Activated gamma-delta T cell (primary cell): ENCODE measurements at regions not wholly inside any gene's neighbourhood (a gene's known extent, or its start where the extent isn't known, plus 50 kb on each side); places are given as distances from the start of the nearest gene placed in this dataset.

Experiments used
- DNase-seq: peaks from one replicate; lab custom pipeline; 2025; lab: John Stamatoyannopoulos, UW

DNA sequence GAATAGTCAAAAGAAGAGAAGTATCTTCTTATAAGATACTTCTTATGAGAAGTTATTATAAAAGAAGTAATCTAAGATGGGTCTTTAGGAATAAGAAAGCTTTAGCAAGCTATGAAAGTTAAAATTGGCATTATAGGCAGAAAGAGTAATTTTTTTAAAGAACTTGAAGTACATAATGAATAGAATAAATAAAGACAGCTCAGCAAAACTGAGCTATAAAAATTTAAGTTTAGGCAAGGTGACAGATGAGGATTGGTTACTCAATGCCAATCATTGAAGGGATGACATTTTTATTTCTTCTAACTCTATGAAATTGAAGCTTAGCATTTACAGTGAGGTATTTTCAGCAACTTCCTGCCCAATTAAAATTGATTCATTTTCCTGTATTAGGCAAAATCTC lies 966.8 kb downstream of the BRINP3 start:
- no peak for DNase-seq

DNA sequence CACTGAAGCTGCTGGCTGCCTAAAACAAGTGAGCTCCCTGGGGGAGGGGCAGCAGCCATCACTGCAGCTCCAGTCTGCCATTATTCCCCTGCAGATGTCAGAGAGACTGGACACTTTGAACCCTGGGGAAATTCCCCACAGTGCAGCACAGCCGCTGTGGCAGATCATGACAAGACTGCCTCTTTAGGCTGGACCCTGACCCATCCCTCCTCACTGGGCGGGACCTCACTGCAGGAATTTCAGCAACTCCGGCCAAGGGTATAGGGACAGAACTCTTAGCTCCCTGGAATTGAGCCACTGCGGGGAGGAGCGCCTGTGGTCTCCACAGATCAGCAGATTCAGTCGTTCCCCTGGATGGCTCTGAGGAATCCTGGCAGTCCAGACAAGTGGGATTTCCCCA lies 964.6 kb downstream of the BRINP3 start:
- DNase-seq: no peak

- no peak for DNase-seq
Observed at GRCh38 chr1:189522441-189522840, 955.2 kb downstream of the BRINP3 start.

DNA sequence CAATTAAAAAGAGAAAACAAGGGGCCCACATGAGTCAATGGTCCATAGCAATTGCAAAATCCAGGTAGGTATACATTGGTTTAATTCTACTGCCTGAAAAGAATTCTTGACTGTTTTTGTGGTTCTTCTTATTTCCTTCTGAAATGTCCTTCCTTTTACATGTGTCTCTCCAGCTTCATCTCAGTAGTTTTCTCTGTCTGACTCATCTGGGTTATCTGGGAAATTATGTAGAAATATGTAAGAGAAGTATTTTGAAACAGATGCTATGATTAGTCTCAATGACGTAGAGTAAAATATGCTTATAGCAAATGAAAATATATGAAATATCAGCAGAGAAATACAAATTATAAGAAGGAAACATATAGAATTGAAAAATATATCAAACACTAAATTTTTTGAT lies 953.2 kb downstream of the BRINP3 start:
- DNase-seq: no peak

- DNase-seq: no peak
Observed at GRCh38 chr1:189530162-189530561, 947.5 kb downstream of the BRINP3 start.

- DNase-seq: no peak
Observed at GRCh38 chr1:189538271-189538670, 939.4 kb downstream of the BRINP3 start.

GRCh38 chr1:189550498-189550897 lies 927.2 kb downstream of the BRINP3 start:
- no peak for DNase-seq

GRCh38 chr1:189563784-189564183 lies 913.9 kb downstream of the BRINP3 start:
- no peak for DNase-seq

DNA sequence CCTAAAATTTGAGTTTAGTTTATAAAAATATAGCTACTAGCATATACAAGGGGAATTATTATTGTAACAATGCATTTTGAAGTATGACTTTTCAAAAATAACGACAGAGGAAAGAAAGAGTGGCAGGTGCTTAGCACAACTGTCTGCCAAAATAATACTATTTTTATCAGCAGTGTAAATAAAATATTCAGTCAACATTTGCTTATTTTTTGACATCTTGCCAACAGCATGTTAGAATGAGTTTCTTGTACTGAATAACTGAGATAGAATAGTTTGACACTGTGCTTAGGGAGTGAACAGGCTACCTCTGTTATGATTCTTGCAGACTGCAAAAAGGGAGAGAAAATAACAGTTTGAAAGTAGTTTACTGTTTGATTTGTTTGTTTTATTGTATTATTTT lies 909.8 kb downstream of the BRINP3 start:
- DNase-seq: no peak

DNA sequence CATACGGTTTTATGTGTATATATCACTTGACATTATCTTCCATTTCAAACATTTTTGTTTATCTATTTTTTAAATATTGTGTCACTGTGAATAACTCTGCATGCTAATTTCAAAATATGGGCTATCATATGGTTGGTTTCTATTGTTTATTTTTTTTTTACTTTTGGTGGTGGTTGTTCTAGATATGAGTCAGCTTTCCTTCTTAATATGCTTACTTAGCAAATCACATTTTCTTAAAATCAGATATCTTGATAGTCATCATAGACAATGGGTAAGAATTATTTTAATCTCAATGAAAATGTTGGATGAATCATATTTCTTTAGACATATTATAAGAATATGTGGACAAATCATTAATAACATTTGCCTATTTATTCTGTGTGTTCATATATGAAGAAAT lies 881.5 kb downstream of the BRINP3 start:
- DNase-seq: no peak

GRCh38 chr1:189597083-189597482 lies 880.6 kb downstream of the BRINP3 start:
- no peak for DNase-seq

- no peak for DNase-seq
Observed at GRCh38 chr1:189605226-189605625, 872.4 kb downstream of the BRINP3 start.

GRCh38 chr1:189606047-189606446 lies 871.6 kb downstream of the BRINP3 start:
- no peak for DNase-seq

- no peak for DNase-seq
Observed at GRCh38 chr1:189606795-189607476, 870.7 kb downstream of the BRINP3 start.

DNA sequence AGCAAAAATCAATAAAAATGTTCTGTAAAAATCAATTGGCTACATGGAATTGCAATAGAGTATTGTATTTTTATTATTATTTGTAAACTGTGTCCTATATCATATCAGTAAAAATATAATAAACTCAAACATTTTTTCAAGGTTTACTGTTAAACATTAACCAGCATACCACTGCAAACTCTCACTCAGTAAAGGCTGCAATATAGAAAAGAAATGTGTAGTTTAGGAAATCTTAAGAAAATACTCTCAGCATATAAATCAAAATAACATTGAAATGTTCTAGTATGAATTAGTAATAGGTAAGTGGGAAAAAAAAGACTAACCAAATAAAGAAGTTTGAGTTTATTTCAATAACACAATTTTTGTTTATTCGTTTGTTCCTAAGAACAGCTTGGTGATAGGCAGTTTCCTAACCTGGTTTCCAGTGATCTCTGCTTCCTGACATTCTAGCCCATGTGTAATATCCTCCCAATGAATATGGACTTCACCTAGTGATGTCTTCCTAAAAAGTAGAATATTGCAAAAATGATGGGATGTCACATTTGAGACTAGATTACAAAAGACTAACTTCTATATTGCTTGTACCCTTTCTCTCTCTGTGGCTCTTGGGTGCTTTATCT lies 870.1 kb downstream of the BRINP3 start:
- no peak for DNase-seq

- DNase-seq: no peak
Observed at GRCh38 chr1:189609167-189609566, 868.5 kb downstream of the BRINP3 start.

DNA sequence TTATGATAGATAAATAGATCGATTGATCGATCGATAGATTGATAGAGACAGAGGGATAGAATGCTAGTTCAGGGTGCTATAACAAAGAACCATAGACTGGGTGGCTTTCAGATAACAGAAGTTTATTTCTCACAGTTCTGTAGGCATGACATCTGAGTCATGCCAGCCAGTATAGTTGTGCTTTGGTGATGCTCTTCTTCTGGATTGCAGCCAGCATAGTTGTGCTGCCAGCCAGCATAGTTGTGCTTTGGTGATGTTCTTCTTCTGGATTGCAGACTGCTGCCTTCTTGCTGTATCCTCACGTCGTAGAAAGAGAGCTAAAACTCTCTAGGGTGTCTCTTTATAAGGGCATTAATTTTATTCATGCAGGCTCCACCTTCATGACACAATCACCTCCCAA lies 860.8 kb downstream of the BRINP3 start:
- DNase-seq: no peak

GRCh38 chr1:189619682-189620332 lies 857.9 kb downstream of the BRINP3 start:
- DNase-seq: no peak

GRCh38 chr1:189620471-189620870 lies 857.2 kb downstream of the BRINP3 start:
- DNase-seq: no peak

DNA sequence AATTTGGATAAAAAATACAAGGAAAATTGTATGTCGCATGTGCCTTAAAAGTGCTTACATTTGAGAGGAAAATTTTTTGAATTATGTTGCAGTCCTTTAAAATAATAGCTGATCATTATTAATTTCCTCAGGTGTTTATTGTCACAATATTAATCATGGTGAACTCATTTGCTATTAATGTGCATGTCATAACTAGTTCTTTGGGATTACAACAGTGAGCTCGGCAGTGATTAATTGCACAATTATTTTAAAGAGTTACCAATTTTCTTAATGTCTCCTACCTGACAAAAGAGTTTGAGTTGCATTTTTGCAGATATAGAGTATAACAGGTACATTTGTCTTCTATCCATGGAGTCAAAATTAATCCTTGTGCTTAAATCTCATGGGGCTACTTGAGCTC lies 854.3 kb downstream of the BRINP3 start:
- DNase-seq: no peak

GRCh38 chr1:189627427-189627826 lies 850.2 kb downstream of the BRINP3 start:
- no peak for DNase-seq

- DNase-seq: no peak
Observed at GRCh38 chr1:189628857-189629256, 848.8 kb downstream of the BRINP3 start.

DNA sequence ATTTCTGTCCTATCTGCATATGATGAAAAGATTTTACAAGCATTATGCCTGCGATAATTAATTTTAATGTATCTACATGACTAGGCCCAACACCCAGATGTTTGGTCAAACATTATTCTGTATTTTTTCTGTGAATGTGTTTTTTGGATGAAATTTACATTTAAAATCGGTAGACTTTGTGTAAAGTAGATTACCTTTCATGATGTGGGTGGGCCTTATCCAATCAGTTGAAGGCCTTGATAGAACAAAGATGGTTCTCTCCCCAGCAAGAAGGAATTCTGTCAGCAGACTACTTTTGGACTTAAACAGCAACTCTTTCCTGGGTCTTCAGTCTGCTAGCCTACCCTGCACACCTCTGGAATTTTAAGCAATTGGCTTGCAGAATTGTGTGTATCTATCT lies 844.0 kb downstream of the BRINP3 start:
- no peak for DNase-seq
